SK-N-SH (cell line): ENCODE measurements at regions not wholly inside any gene's neighbourhood (a gene's known extent, or its start where the extent isn't known, plus 50 kb on each side); places are given as distances from the start of the nearest gene placed in this dataset.

Experiments used
- CTCF ChIA-PET: fragments of 300-600, 350-600 bp; formaldehyde crosslinking; extraction: SDS; loops from one replicate; lab custom pipeline; 2021; lab: Yijun Ruan, JAX
- POLR2A ChIA-PET: fragments of 350-600 bp; sonication (Branson Sonifier 250); formaldehyde crosslinking; extraction: SDS; loops from one replicate; lab custom pipeline; 2020; ENCODE audit warnings: antibody characterized with exemption, inconsistent platforms; lab: Yijun Ruan, JAX
- DNase-seq: peaks from one replicate; pipeline ENCODE4 v3.0.0; 2012
- H2AFZ ChIP-seq: fragments of 200-600 bp; sonication (generic); 2 replicates; pipeline ENCODE4 v1.8.1; 2016; ENCODE audit warnings: antibody characterized with exemption, mild to moderate bottlenecking, low read depth
- H3F3A ChIP-seq: fragments of 200-600 bp; sonication (generic); replicated peaks from 2 replicates; pipeline ENCODE3; 2016; ENCODE audit warnings: antibody characterized with exemption, mild to moderate bottlenecking; ENCODE audit not compliant: insufficient read depth
- H3K27ac ChIP-seq, 2 experiments: fragments of 200-500 bp in 1 of 2; fragments of 200-600 bp in 1 of 2; sonication (Bioruptor generic) in 1 of 2; sonication (generic), shearing (Covaris generic) in 1 of 2; 2 replicates each; pipeline versions ENCODE4 v1.5.1 to v1.6.1; 2014 to 2016; ENCODE audit warnings: low read depth in 2 of 2, inconsistent platforms in 1 of 2, low read length in 1 of 2, mild to moderate bottlenecking in 1 of 2, mixed read lengths in 1 of 2
- H3K27me3 ChIP-seq: fragments of 200-600 bp; sonication (generic), shearing (Covaris generic); 2 replicates; pipeline ENCODE4 v1.6.1; 2016; ENCODE audit warnings: mixed run types; ENCODE audit not compliant: insufficient read depth
- H3K36me3 ChIP-seq, 2 experiments: fragments of 200-500 bp in 1 of 2; fragments of 200-600 bp in 1 of 2; sonication (Bioruptor generic) in 1 of 2; sonication (generic) in 1 of 2; replicated peaks in 1 of 2; 2 replicates each; pipeline versions ENCODE3 to v1.5.1; 2014 to 2016; ENCODE audit warnings: low read length in 1 of 2, mild to moderate bottlenecking in 1 of 2; ENCODE audit not compliant: insufficient read depth in 2 of 2, control insufficient read depth in 1 of 2
- H3K4me1 ChIP-seq, 2 experiments: fragments of 200-500 bp in 1 of 2; fragments of 200-600 bp in 1 of 2; sonication (Bioruptor generic) in 1 of 2; sonication (generic), shearing (Covaris generic) in 1 of 2; 2 replicates each; pipeline versions ENCODE4 v1.5.1 to v1.6.1; 2014 to 2016; ENCODE audit warnings: low read depth in 1 of 2, low read length in 1 of 2, mixed run types in 1 of 2; ENCODE audit not compliant: insufficient read depth in 2 of 2, control insufficient read depth in 1 of 2
- H3K4me2 ChIP-seq: fragments of 200-600 bp; sonication (generic), shearing (Covaris generic); 2 replicates; pipeline ENCODE4 v1.6.1; 2017; ENCODE audit warnings: mixed run types
- H3K4me3 ChIP-seq, 2 experiments: fragments of 200-500 bp in 1 of 2; fragments of 200-600 bp in 1 of 2; sonication (Bioruptor generic) in 1 of 2; sonication (generic), shearing (Covaris generic) in 1 of 2; 2 replicates each; pipeline versions ENCODE4 v1.5.1 to v1.8.1; 2014 to 2016; ENCODE audit warnings: low read depth in 2 of 2, inconsistent platforms in 1 of 2, low read length in 1 of 2, mild to moderate bottlenecking in 1 of 2, mixed read lengths in 1 of 2, moderate library complexity in 1 of 2
- H3K79me2 ChIP-seq: fragments of 200-600 bp; sonication (generic); 2 replicates; pipeline ENCODE4 v1.8.1; 2017; ENCODE audit warnings: mild to moderate bottlenecking; ENCODE audit not compliant: insufficient read depth
- H3K9ac ChIP-seq: fragments of 200-600 bp; sonication (generic); 2 replicates; pipeline ENCODE4 v1.6.1; 2017; ENCODE audit warnings: mixed run types
- H3K9me2 ChIP-seq: fragments of 200-600 bp; sonication (generic); 2 replicates; pipeline ENCODE4 v1.6.1; 2017; ENCODE audit warnings: mixed run types
- H3K9me3 ChIP-seq: fragments of 200-600 bp; sonication (generic); 2 replicates; pipeline ENCODE4 v1.6.1; 2017; ENCODE audit warnings: mixed run types, mild to moderate bottlenecking, moderate library complexity
- H4K20me1 ChIP-seq: fragments of 200-600 bp; sonication (generic); 2 replicates; pipeline ENCODE4 v1.6.1; 2017; ENCODE audit warnings: mild to moderate bottlenecking, mixed run types; ENCODE audit not compliant: insufficient read depth
- ELF1 ChIP-seq: IDR thresholded peaks from 2 replicates; pipeline ENCODE4 v1.4.0; 2012
- EP300 ChIP-seq, 2 experiments: IDR thresholded peaks; 2 replicates each; pipeline versions ENCODE4 v1.4.0 to v1.6.1; 2012; ENCODE audit warnings: borderline replicate concordance in 1 of 2, low read depth in 1 of 2, low read length in 1 of 2
- EZH2phosphoT487 ChIP-seq: fragments of 200-600 bp; sonication (generic); IDR thresholded peaks from 2 replicates; pipeline ENCODE4 v1.6.1; 2017; ENCODE audit warnings: low read depth, mixed run types, mild to moderate bottlenecking, antibody characterized with exemption, moderate library complexity, borderline replicate concordance
- FOSL2 ChIP-seq: IDR thresholded peaks from 2 replicates; pipeline ENCODE4 v1.4.0; 2012; ENCODE audit warnings: low read depth, mild to moderate bottlenecking, moderate library complexity, borderline replicate concordance
- FOXJ3 ChIP-seq: sonication (generic); formaldehyde crosslinking; IDR thresholded peaks from 2 replicates; pipeline ENCODE4 v1.5.1; 2020; ENCODE audit warnings: mild to moderate bottlenecking, missing genetic modification reagents
- GATA2 ChIP-seq: sonication (generic); formaldehyde crosslinking; IDR thresholded peaks from 2 replicates; pipeline ENCODE4 v1.5.0; 2020; ENCODE audit warnings: mild to moderate bottlenecking, missing genetic modification reagents
- NFIC ChIP-seq: IDR thresholded peaks from 2 replicates; pipeline ENCODE4 v1.4.0; 2012; ENCODE audit warnings: borderline replicate concordance
- POLR2AphosphoS5 ChIP-seq: IDR thresholded peaks from 2 replicates; pipeline ENCODE4 v1.6.1; 2012; ENCODE audit warnings: low read depth, low read length
- RCOR1 ChIP-seq: fragments of 150-350 bp; IDR thresholded peaks from 2 replicates; pipeline ENCODE4 v1.6.1; 2017; ENCODE audit warnings: antibody characterized with exemption, low read length
- SIN3A ChIP-seq: IDR thresholded peaks from 2 replicates; pipeline ENCODE4 v1.6.1; 2012; ENCODE audit warnings: low read depth, mild to moderate bottlenecking, low read length, moderate library complexity, borderline replicate concordance
- SMC3 ChIP-seq: IDR thresholded peaks from 2 replicates; pipeline ENCODE4 v1.6.1; 2012; ENCODE audit warnings: low read depth, low read length, improper control_type of control experiment
- WGBS: methylation state at CpG from one replicate; pipeline ENCODE4 v1.1.6; 2017; ENCODE audit warnings: low lambda C conversion rate; 5-methylcytosine and 5-hydroxymethylcytosine counted together
- TF ChIP-seq, protein P1 (sequence below): IDR thresholded peaks from 2 replicates; pipeline ENCODE4 v1.4.0; 2012; ENCODE audit warnings: low read depth, borderline replicate concordance
- TF ChIP-seq, protein P2 (sequence below): IDR thresholded peaks from 2 replicates; pipeline ENCODE4; 2012
- TF ChIP-seq, protein P3 (sequence below): IDR thresholded peaks from 2 replicates; pipeline ENCODE4 v1.6.1; 2012; ENCODE audit warnings: mild to moderate bottlenecking, low read depth, low read length, moderate library complexity
- TF ChIP-seq, protein P4 (sequence below): fragments of 150-350 bp; IDR thresholded peaks from 2 replicates; pipeline ENCODE4 v1.6.1; 2017; ENCODE audit warnings: antibody characterized with exemption, low read length, low read depth, borderline replicate concordance
- TF ChIP-seq, protein P5 (sequence below): IDR thresholded peaks from 2 replicates; pipeline ENCODE4 v1.4.0; 2012; ENCODE audit warnings: low read depth
- TF ChIP-seq, protein P6 (sequence below): fragments of 150-350 bp; IDR thresholded peaks from 2 replicates; pipeline ENCODE4 v1.6.1; 2016; ENCODE audit warnings: mild to moderate bottlenecking, low read depth, low read length

DNA sequence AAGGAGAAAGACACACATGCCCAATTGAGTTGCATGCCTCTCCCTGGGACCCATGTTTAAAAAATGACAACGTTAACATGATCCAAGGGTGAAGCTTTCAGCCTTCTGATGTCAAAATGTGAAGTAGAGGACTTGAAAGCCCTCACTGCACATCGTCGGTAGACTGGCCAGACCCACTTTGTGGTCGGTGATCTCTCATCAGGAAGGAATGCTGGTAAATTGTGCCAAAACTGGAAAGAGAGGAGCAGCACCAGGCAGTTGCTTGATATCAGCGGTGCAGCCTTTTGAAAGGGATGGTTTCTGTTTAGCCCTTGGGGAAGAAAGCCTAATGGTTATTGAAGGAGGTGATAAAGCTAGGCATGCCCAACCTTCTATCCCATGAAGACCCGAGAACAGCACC is 125.3 kb upstream of the MARCHF11 start:
- POLR2A ChIA-PET: no interaction called here
- H3K27me3 ChIP-seq: no peaks in the 10 kb centered on the region
- no peaks in the 10 kb centered on the region for H3F3A ChIP-seq
- no peaks in the 10 kb centered on the region for H3K4me1 ChIP-seq
- no peak overlapping the region for H3K27ac ChIP-seq
- no peaks in the 10 kb centered on the region for H3K36me3 ChIP-seq
- H3K9me3 ChIP-seq: no peaks in the 10 kb centered on the region
- 30% methylated on average over 6 of the region's 6 CpGs for WGBS
- no peaks in the 10 kb centered on the region for H3K79me2 ChIP-seq
- H2AFZ ChIP-seq: no peak overlapping the region
- no peak for DNase-seq
- TF ChIP-seq POLR2AphosphoS5: no peak
- TF ChIP-seq FOXJ3 (CRISPR knock-in tag): no peak
- no peak overlapping the region for H3K9ac ChIP-seq
- H3K4me3 ChIP-seq: no peak overlapping the region
- CTCF ChIA-PET: no interaction called here
- no peaks in the 10 kb centered on the region for H4K20me1 ChIP-seq
- no peaks in the 10 kb centered on the region for H3K9me2 ChIP-seq
- H3K4me2 ChIP-seq: no peak overlapping the region; the same call in 1 of the 2 replicates

DNA sequence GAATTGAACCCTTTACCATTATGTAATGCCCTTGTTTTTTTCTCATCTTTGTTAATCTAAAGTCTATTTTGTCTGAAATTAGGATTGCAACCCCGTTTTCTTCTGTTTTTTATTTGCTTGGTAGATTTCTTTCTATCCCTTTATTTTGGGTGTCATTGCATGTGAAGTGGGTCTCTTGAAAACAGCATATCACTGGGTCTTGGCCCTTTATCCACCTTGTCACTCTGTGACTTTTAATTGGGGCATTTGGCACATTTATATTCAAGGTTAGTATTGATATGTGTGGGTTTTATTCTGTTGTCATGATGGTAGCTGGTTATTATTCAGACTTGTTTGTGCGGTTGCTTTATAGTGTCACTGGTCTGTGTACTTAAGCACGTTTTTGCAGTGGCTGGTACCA is 117.4 kb upstream of the MARCHF11 start:
- DNase-seq: no peak
- WGBS: 13% methylated on average over 3 of the region's 3 CpGs
- TF ChIP-seq, protein P1, sequence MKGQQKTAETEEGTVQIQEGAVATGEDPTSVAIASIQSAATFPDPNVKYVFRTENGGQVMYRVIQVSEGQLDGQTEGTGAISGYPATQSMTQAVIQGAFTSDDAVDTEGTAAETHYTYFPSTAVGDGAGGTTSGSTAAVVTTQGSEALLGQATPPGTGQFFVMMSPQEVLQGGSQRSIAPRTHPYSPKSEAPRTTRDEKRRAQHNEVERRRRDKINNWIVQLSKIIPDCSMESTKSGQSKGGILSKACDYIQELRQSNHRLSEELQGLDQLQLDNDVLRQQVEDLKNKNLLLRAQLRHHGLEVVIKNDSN: no peak
- TF ChIP-seq POLR2AphosphoS5 (no peak), ELF1 (no peak), NFIC (no peak), EZH2phosphoT487 (no peak), SMC3 (no peak), EP300 (IDR thresholded peaks at IDR 0.05; ENCODE audit: borderline replicate concordance in 1 of 2, low read depth in 1 of 2, low read length in 1 of 2) (no peak), SIN3A (no peak), FOSL2 (no peak), GATA2 (CRISPR knock-in tag) (no peak), RCOR1 (no peak)
- TF ChIP-seq, protein P2, sequence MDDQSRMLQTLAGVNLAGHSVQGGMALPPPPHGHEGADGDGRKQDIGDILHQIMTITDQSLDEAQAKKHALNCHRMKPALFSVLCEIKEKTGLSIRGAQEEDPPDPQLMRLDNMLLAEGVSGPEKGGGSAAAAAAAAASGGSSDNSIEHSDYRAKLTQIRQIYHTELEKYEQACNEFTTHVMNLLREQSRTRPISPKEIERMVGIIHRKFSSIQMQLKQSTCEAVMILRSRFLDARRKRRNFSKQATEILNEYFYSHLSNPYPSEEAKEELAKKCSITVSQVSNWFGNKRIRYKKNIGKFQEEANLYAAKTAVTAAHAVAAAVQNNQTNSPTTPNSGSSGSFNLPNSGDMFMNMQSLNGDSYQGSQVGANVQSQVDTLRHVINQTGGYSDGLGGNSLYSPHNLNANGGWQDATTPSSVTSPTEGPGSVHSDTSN: no peak
- TF ChIP-seq, protein P3, sequence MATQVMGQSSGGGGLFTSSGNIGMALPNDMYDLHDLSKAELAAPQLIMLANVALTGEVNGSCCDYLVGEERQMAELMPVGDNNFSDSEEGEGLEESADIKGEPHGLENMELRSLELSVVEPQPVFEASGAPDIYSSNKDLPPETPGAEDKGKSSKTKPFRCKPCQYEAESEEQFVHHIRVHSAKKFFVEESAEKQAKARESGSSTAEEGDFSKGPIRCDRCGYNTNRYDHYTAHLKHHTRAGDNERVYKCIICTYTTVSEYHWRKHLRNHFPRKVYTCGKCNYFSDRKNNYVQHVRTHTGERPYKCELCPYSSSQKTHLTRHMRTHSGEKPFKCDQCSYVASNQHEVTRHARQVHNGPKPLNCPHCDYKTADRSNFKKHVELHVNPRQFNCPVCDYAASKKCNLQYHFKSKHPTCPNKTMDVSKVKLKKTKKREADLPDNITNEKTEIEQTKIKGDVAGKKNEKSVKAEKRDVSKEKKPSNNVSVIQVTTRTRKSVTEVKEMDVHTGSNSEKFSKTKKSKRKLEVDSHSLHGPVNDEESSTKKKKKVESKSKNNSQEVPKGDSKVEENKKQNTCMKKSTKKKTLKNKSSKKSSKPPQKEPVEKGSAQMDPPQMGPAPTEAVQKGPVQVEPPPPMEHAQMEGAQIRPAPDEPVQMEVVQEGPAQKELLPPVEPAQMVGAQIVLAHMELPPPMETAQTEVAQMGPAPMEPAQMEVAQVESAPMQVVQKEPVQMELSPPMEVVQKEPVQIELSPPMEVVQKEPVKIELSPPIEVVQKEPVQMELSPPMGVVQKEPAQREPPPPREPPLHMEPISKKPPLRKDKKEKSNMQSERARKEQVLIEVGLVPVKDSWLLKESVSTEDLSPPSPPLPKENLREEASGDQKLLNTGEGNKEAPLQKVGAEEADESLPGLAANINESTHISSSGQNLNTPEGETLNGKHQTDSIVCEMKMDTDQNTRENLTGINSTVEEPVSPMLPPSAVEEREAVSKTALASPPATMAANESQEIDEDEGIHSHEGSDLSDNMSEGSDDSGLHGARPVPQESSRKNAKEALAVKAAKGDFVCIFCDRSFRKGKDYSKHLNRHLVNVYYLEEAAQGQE: no peak
- TF ChIP-seq, protein P4, sequence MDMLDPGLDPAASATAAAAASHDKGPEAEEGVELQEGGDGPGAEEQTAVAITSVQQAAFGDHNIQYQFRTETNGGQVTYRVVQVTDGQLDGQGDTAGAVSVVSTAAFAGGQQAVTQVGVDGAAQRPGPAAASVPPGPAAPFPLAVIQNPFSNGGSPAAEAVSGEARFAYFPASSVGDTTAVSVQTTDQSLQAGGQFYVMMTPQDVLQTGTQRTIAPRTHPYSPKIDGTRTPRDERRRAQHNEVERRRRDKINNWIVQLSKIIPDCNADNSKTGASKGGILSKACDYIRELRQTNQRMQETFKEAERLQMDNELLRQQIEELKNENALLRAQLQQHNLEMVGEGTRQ: no peak
- TF ChIP-seq, protein P5, sequence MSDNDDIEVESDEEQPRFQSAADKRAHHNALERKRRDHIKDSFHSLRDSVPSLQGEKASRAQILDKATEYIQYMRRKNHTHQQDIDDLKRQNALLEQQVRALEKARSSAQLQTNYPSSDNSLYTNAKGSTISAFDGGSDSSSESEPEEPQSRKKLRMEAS: no peak
- TF ChIP-seq, protein P6, sequence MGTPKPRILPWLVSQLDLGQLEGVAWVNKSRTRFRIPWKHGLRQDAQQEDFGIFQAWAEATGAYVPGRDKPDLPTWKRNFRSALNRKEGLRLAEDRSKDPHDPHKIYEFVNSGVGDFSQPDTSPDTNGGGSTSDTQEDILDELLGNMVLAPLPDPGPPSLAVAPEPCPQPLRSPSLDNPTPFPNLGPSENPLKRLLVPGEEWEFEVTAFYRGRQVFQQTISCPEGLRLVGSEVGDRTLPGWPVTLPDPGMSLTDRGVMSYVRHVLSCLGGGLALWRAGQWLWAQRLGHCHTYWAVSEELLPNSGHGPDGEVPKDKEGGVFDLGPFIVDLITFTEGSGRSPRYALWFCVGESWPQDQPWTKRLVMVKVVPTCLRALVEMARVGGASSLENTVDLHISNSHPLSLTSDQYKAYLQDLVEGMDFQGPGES: no peak
- no peak overlapping the region for H3K4me3 ChIP-seq
- ChIA-PET CTCF (no interaction called here), POLR2A (no interaction called here)
- no peak overlapping the region for H3K4me2 ChIP-seq
- no peaks in the 10 kb centered on the region for H3K4me1 ChIP-seq
- no peak overlapping the region for H3K9ac ChIP-seq
- H3K79me2 ChIP-seq: no peaks in the 10 kb centered on the region
- H3K27ac ChIP-seq: no peak overlapping the region
- H3K9me2 ChIP-seq: no peaks in the 10 kb centered on the region
- no peaks in the 10 kb centered on the region for H3K9me3 ChIP-seq
- H3K36me3 ChIP-seq: no peaks in the 10 kb centered on the region
- no peaks in the 10 kb centered on the region for H4K20me1 ChIP-seq
- no peaks in the 10 kb centered on the region for H3K27me3 ChIP-seq
- no peak overlapping the region for H2AFZ ChIP-seq
- H3F3A ChIP-seq: no peaks in the 10 kb centered on the region
